ENCODE measurements at regions not wholly inside any gene's neighbourhood (a gene's known extent, or its start where the extent isn't known, plus 50 kb on each side); places are given as distances from the start of the nearest gene placed in this dataset.
A peak's percentile ranks its signal among the peaks of the same experiment; 100 is the strongest.
"Not testable (repeated sequence)": the region's sequence is repeated elsewhere in the genome, so short reads cannot be mapped to it uniquely, and the experiment has no call there.

DNA sequence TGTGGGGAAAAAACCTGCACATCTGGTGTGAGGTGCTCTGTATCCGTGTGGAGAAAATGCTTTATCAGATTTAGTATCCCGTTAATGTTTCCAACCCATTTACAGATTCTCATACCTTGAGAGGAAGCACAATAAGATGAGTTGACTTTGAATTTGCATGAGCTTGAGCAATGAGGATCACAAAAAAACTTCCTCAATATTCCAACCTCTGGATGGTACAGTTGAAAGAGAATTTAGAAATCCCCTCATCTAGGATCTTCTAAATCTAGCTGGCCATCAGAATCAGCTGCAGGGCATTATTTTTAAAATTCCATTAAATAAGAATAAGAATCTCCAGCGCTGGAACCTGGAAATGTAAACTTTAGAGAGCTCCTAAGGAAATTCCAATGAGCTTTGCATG is 82.5 kb upstream of the NR5A2 start:
- TF ChIP-seq, protein P1, sequence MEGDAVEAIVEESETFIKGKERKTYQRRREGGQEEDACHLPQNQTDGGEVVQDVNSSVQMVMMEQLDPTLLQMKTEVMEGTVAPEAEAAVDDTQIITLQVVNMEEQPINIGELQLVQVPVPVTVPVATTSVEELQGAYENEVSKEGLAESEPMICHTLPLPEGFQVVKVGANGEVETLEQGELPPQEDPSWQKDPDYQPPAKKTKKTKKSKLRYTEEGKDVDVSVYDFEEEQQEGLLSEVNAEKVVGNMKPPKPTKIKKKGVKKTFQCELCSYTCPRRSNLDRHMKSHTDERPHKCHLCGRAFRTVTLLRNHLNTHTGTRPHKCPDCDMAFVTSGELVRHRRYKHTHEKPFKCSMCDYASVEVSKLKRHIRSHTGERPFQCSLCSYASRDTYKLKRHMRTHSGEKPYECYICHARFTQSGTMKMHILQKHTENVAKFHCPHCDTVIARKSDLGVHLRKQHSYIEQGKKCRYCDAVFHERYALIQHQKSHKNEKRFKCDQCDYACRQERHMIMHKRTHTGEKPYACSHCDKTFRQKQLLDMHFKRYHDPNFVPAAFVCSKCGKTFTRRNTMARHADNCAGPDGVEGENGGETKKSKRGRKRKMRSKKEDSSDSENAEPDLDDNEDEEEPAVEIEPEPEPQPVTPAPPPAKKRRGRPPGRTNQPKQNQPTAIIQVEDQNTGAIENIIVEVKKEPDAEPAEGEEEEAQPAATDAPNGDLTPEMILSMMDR (conservative IDR thresholded peaks at IDR 0.05; ENCODE audit: low read length), result no peak
- no peak for DNase-seq (ENCODE audit: low read depth)
- no peak overlapping the region for H3K4me3 ChIP-seq (ENCODE audit: low read length)

DNA sequence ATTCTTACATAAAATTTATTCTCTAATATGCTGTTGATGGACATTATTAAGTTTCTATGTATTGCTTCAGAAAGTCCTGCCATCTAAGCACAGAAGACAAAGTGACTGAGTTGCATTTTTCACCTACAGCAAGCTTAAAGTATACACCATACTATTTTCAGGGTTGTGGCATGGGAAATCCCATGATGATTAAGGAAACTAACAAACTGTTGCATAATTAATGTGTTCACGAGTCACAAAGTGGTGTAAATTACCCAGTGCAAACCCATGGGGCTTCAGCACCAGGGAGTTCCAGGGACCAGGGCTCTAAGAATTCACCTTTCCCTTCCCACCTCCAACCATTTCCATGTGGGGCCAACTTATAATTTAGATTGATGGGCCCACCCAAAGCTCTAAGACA is 81.9 kb upstream of the NR5A2 start:
- no peak overlapping the region for H3K4me3 ChIP-seq (ENCODE audit: low read length)
- TF ChIP-seq, protein P1 (conservative IDR thresholded peaks at IDR 0.05; ENCODE audit: low read length), result no peak
- no peak for DNase-seq (ENCODE audit: low read depth)

DNA sequence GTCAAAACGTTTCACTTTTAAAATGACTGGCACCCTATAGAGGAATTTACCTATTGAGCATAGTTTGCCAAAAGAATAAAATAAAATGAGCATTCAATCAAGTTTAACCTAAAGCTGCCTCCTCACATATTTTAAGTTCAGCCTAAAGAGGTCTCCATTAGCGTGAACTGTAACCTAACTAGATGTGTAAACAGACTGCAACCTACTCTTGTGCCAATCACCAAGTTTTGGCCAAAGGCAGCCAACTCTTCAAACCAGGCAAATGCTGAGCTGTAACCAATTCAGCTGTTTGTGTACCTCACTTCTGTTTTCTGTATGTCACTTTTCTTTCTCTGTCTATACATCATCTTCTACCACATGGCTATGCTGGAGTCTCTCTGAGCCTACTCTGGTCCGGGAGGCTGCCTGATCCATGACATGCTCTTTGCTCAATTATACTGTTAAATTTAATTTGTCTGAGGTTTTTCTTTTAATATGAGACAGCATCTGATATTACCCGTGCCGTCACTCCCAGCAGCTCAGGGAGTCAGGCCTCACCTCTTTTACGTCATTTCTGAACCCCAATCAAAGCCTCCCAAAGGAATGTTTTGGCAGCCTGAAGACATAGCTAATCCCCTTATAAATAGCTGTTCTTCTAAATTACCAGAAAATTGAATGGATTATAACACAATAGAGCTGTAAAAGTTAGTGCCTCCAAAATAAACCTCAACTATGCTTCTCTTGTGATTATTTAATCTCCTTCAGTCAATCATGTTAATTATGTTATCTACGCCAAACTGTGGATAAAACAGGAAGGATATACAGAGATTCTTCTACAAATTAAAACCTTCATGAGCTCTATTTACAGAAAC is 81.0 kb upstream of the NR5A2 start:
- H3K4me3 ChIP-seq (ENCODE audit: low read length), result no peak overlapping the region
- TF ChIP-seq, protein P1 (conservative IDR thresholded peaks at IDR 0.05; ENCODE audit: low read length), result no peak
- no peak for DNase-seq (ENCODE audit: low read depth)

DNA sequence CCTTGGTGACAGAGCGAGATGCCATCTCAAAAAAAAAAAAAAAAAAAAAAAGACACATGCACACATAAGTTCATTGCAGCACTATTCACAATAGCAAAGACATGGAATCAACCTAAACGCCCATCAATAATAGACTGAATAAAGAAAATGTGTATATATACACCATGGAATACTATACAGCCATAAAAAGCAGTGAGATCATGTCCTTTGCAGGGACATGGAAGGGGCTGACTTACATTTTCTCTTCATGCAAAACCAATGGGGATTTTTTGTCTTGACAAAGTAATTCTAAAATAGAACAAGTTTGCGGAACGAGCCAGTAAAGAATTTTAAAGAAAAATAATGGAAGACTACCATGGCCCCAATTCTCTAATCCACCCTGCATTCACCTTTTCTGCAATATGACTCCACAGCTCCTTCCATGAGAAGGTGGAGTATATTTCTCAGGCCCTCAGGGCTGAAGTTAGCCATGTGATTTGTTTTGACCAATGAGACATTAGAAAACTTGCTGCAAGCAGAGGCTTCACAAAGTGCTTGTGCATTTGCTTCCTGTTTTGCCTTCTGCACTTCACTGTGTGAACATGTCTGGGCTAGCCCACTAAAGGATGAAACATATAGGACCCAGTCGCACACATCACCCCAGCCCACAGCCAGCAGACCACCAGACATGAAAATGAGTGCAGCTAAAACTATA is 78.8 kb upstream of the NR5A2 start:
- H3K4me3 ChIP-seq (ENCODE audit: low read length), result no peak overlapping the region
- DNase-seq (ENCODE audit: low read depth), result peak; percentile 6

DNA sequence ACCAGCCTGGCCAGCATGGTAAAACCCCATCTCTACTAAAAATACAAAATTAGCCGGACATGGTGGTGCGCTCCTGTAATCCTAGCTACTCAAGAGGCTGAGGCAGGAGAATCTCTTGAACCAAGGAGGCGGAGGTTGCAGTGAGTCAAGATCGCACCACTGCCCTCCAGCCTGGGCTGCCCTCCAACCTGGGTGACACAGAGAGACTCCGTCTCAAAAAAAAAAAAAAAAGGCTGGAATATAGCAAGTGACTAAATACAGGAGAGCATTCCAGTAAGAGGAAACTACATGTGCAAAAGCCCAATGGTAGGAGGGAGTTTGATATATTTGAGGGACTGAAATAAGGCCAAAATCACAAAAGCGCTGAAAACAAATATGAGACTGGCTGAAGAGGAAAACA is 76.5 kb upstream of the NR5A2 start:
- H3K4me3 ChIP-seq (ENCODE audit: low read length); DNase-seq (ENCODE audit: low read depth): not testable (repeated sequence)

More for the DNA sequence above, 78.8 kb upstream of the NR5A2 start:
- TF ChIP-seq, protein P1 (conservative IDR thresholded peaks at IDR 0.05; ENCODE audit: low read length), result no peak

DNA sequence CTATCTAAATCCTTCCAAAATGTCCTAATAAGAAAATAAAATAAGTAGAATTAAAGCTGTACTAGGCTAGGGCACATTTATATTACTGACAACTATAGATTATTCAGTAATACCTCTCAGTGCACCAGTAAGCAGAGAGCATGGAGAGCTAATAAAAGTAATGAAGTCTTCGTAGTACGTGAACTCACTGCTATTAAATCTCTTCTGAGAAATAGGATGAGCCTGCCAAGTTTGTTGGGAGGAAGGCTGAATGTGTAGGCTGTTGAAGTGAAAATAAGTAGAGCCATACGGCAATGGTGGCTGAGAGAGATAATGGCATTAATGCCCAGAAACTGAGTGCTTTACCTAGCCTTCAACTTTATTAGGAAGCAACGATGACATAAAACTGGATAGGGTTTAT is 73.9 kb upstream of the NR5A2 start:
- TF ChIP-seq, protein P1 (conservative IDR thresholded peaks at IDR 0.05; ENCODE audit: low read length), result no peak
- H3K4me3 ChIP-seq (ENCODE audit: low read length), result no peak overlapping the region
- no peak for DNase-seq (ENCODE audit: low read depth)

DNA sequence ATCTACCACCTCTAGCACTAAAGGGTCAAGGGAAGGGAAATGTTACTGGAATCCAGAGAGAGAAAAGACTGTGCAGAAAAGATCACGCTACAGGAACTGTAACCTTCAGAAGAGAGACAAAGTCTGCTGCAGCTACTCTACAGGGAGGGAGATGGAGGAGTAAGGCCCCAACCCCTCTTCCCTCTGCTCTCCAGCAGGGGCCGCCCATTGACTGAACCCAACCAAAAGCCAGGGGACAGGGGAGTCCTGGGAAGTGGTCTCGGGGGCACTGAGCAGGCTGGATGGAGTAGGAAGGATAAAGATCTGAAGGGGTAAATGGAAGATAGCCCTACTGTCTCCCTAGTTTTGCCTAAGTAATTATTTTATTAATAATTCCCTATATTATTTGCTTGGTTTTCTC is 72.8 kb upstream of the NR5A2 start:
- DNase-seq (ENCODE audit: low read depth), result no peak
- TF ChIP-seq, protein P1 (conservative IDR thresholded peaks at IDR 0.05; ENCODE audit: low read length), result peak; percentile 42
- H3K4me3 ChIP-seq (ENCODE audit: low read length), result no peak overlapping the region

All from AG10803 (cell line).